Epithelial cell of esophagus (primary cell): ENCODE measurements at regions not wholly inside any gene's neighbourhood (a gene's known extent, or its start where the extent isn't known, plus 50 kb on each side); places are given as distances from the start of the nearest gene placed in this dataset.

Experiments
- DNase-seq: peaks from one replicate; pipeline ENCODE4 v3.0.0; 2010; ENCODE audit warnings: low read depth
- H3K4me3 ChIP-seq: 2 replicates; pipeline ENCODE4 v1.5.1; 2011; ENCODE audit warnings: mild to moderate bottlenecking, low read length, control low read depth
- CTCF ChIP-seq: IDR thresholded peaks from 2 replicates; pipeline ENCODE4 v1.5.1; 2011; ENCODE audit warnings: low read depth, mild to moderate bottlenecking, low read length, control low read depth, inconsistent platforms; ENCODE audit not compliant: insufficient read depth; ENCODE audit errors: missing control alignments

- no peak for TF ChIP-seq CTCF
- no peak overlapping the region for H3K4me3 ChIP-seq
- no peak for DNase-seq
Measured at GRCh38 chr16:55045756-55046460, 115.2 kb downstream of the IRX5 start.

GRCh38 chr16:55046513-55046912 is 115.8 kb downstream of the IRX5 start:
- no peak for TF ChIP-seq CTCF
- DNase-seq = no peak
- H3K4me3 ChIP-seq = no peak overlapping the region

GRCh38 chr16:55046916-55047315 is 116.3 kb downstream of the IRX5 start:
- no peak overlapping the region for H3K4me3 ChIP-seq
- no peak for TF ChIP-seq CTCF
- no peak for DNase-seq

GRCh38 chr16:55047331-55047730 is 116.7 kb downstream of the IRX5 start:
- no peak for TF ChIP-seq CTCF
- no peak for DNase-seq

GRCh38 chr16:55047903-55048497 is 117.3 kb downstream of the IRX5 start:
- no peak for DNase-seq
- no peak overlapping the region for H3K4me3 ChIP-seq
- TF ChIP-seq CTCF = no peak

More at GRCh38 chr16:55047331-55047730, 116.7 kb downstream of the IRX5 start:
- no peak overlapping the region for H3K4me3 ChIP-seq

GRCh38 chr16:55048745-55049144 is 118.1 kb downstream of the IRX5 start:
- TF ChIP-seq CTCF = no peak
- H3K4me3 ChIP-seq = no peak overlapping the region
- DNase-seq = no peak

- DNase-seq = no peak
- no peak overlapping the region for H3K4me3 ChIP-seq
- TF ChIP-seq CTCF = no peak
Measured at GRCh38 chr16:55051571-55052347, 121.1 kb downstream of the IRX5 start.
